Erythroblast (primary cell): ENCODE measurements at regions not wholly inside any gene's neighbourhood (a gene's known extent, or its start where the extent isn't known, plus 50 kb on each side); places are given as distances from the start of the nearest gene placed in this dataset.

Experiments
- GATA1 ChIP-seq: IDR thresholded peaks from 2 replicates; pipeline ENCODE4 v1.6.1; 2011; ENCODE audit warnings: low read depth, mild to moderate bottlenecking, control low read depth, low read length, moderate library complexity
- POLR2A ChIP-seq: IDR thresholded peaks from 2 replicates; pipeline ENCODE4 v1.6.1; 2011; ENCODE audit warnings: mild to moderate bottlenecking, low read length

GRCh38 chr7:67380326-67380725 is 383.7 kb downstream of the TYW1 start:
- no peak for TF ChIP-seq POLR2A
- TF ChIP-seq GATA1: no peak
